WTC11 (cell line): ENCODE measurements at regions not wholly inside any gene's neighbourhood (a gene's known extent, or its start where the extent isn't known, plus 50 kb on each side); places are given as distances from the start of the nearest gene placed in this dataset.
A peak's percentile ranks its signal among the peaks of the same experiment; 100 is the strongest.

Experiments used
- ATAC-seq: fragments of 200-7000 bp; cut with Tn5 transposase; 2 replicates; pipeline ENCODE4 v1.10.0; 2021; ENCODE audit warnings: mild to moderate bottlenecking, moderate library complexity
- CTCF ChIA-PET: fragments of 300-600 bp; sonication (Branson Sonifier 250); formaldehyde crosslinking; loops from one replicate; lab custom pipeline; 2021; ENCODE audit warnings: antibody characterized with exemption; lab: Charles Lee
- POLR2A ChIA-PET: fragments of 350-600 bp; sonication (Branson Sonifier 250); formaldehyde crosslinking; loops from one replicate; lab custom pipeline; 2021; ENCODE audit warnings: antibody characterized with exemption; lab: Charles Lee
- DNase-seq: peaks from one replicate; pipeline ENCODE4 v3.0.0; 2021; ENCODE audit warnings: low spot score
- H3K27ac Mint-ChIP-seq: 2 replicates; pipeline ENCODE4 v1.8.0; 2021; ENCODE audit warnings: mixed read lengths
- H3K27me3 Mint-ChIP-seq: 2 replicates; pipeline ENCODE4 v1.8.0; 2021; ENCODE audit warnings: low read depth, mild to moderate bottlenecking, moderate library complexity, mixed read lengths
- H3K36me3 Mint-ChIP-seq: 2 replicates; pipeline ENCODE4 v1.8.0; 2021; ENCODE audit warnings: mixed read lengths
- H3K4me1 Mint-ChIP-seq: 2 replicates; pipeline ENCODE4 v1.8.0; 2022; ENCODE audit warnings: mixed read lengths
- H3K4me3 Mint-ChIP-seq: 2 replicates; pipeline ENCODE4 v1.8.0; 2021; ENCODE audit warnings: mild to moderate bottlenecking, moderate library complexity, mixed read lengths
- H3K9me3 Mint-ChIP-seq: 2 replicates; pipeline ENCODE4 v1.8.0; 2021; ENCODE audit warnings: mixed read lengths
- ATF1 ChIP-seq: sonication (generic); formaldehyde crosslinking; IDR thresholded peaks from 2 replicates; pipeline ENCODE4 v1.8.1; 2023; ENCODE audit warnings: mild to moderate bottlenecking, moderate library complexity, missing genetic modification reagents
- ELF4 ChIP-seq: sonication (generic); formaldehyde crosslinking; IDR thresholded peaks from 2 replicates; pipeline ENCODE4 v1.8.1; 2022; ENCODE audit warnings: low read depth, mild to moderate bottlenecking, moderate library complexity, missing genetic modification reagents
- ERG ChIP-seq: fragments of 250-450 bp; sonication (Bioruptor Pico); IDR thresholded peaks from 2 replicates; pipeline ENCODE4 v1.8.0; 2021; ENCODE audit warnings: mild to moderate bottlenecking
- ESRRA ChIP-seq: sonication (generic); formaldehyde crosslinking; IDR thresholded peaks from 2 replicates; pipeline ENCODE4 v1.8.1; 2022; ENCODE audit warnings: mild to moderate bottlenecking, missing genetic modification reagents, borderline replicate concordance
- GABPB1 ChIP-seq: sonication (generic); formaldehyde crosslinking; IDR thresholded peaks from 2 replicates; pipeline ENCODE4 v1.8.1; 2023; ENCODE audit warnings: mild to moderate bottlenecking, missing genetic modification reagents
- IRF1 ChIP-seq: sonication (generic); formaldehyde crosslinking; IDR thresholded peaks from 2 replicates; pipeline ENCODE4 v1.8.0; 2023; ENCODE audit warnings: missing genetic modification reagents
- MXD4 ChIP-seq: fragments of 250-450 bp; sonication (Bioruptor Pico); IDR thresholded peaks from 2 replicates; pipeline ENCODE4 v1.8.0; 2021; ENCODE audit warnings: mild to moderate bottlenecking, moderate library complexity, borderline replicate concordance
- OVOL2 ChIP-seq: fragments of 250-450 bp; sonication (Bioruptor Pico); IDR thresholded peaks from 2 replicates; pipeline ENCODE4 v1.9.0; 2021; ENCODE audit warnings: mild to moderate bottlenecking, borderline replicate concordance
- SMAD4 ChIP-seq: sonication (generic); formaldehyde crosslinking; IDR thresholded peaks from 2 replicates; pipeline ENCODE4 v1.8.0; 2022; ENCODE audit warnings: mild to moderate bottlenecking, missing genetic modification reagents
- SP1 ChIP-seq: sonication (generic); formaldehyde crosslinking; conservative IDR thresholded peaks from 2 replicates; pipeline ENCODE4 v1.8.1; 2022; ENCODE audit warnings: missing genetic modification reagents
- TCF7 ChIP-seq: sonication (generic); formaldehyde crosslinking; IDR thresholded peaks from 2 replicates; pipeline ENCODE4 v1.8.0; 2022; ENCODE audit warnings: mild to moderate bottlenecking, low read depth, missing genetic modification reagents, moderate library complexity
- ZNF138 ChIP-seq: sonication (generic); formaldehyde crosslinking; conservative IDR thresholded peaks from 2 replicates; pipeline ENCODE4 v1.8.1; 2022; ENCODE audit warnings: mild to moderate bottlenecking, moderate library complexity, missing genetic modification reagents
- ZNF416 ChIP-seq: fragments of 250-450 bp; sonication (Bioruptor Pico); IDR thresholded peaks from 2 replicates; pipeline ENCODE4 v1.9.0; 2021; ENCODE audit warnings: mild to moderate bottlenecking, inconsistent platforms
- TF ChIP-seq, protein P1 (sequence below): fragments of 250-450 bp; sonication (Bioruptor Pico); IDR thresholded peaks from 2 replicates; pipeline ENCODE4 v1.9.0; 2021; ENCODE audit warnings: mild to moderate bottlenecking
- TF ChIP-seq, protein P2 (sequence below): sonication (generic); formaldehyde crosslinking; conservative IDR thresholded peaks from 2 replicates; pipeline ENCODE4 v1.8.1; 2023; ENCODE audit warnings: mild to moderate bottlenecking, low read depth, missing genetic modification reagents, moderate library complexity
- TF ChIP-seq, protein P3 (sequence below): sonication (generic); formaldehyde crosslinking; IDR thresholded peaks from 2 replicates; pipeline ENCODE4 v1.8.1; 2022; ENCODE audit warnings: missing genetic modification reagents, borderline replicate concordance
- TF ChIP-seq, protein P4 (sequence below): sonication (generic); formaldehyde crosslinking; IDR thresholded peaks from 2 replicates; pipeline ENCODE4 v1.8.0; 2023; ENCODE audit warnings: mild to moderate bottlenecking, missing genetic modification reagents

DNA sequence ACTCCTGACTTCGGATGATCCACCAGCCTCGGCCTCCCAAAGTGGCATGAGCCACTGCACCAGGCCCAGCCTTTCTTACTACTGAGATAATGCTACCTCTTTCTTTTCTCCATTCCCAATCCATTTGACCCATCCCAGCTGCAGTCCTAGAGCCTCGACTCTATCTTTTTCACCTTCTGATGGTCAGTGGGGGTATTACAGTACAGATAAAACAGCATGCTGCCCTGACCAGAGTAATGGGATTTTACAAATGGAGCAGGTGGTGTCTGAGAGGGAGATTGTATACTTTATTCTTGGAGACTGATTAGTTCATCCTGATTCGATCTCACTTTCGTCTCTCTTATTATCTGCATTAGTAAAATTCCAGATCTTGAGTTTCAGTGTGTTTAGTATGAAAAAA is 238.6 kb upstream of the TNP1 start:
- no peak for TF ChIP-seq ZNF138 (CRISPR knock-in tag)
- TF ChIP-seq, protein P1, sequence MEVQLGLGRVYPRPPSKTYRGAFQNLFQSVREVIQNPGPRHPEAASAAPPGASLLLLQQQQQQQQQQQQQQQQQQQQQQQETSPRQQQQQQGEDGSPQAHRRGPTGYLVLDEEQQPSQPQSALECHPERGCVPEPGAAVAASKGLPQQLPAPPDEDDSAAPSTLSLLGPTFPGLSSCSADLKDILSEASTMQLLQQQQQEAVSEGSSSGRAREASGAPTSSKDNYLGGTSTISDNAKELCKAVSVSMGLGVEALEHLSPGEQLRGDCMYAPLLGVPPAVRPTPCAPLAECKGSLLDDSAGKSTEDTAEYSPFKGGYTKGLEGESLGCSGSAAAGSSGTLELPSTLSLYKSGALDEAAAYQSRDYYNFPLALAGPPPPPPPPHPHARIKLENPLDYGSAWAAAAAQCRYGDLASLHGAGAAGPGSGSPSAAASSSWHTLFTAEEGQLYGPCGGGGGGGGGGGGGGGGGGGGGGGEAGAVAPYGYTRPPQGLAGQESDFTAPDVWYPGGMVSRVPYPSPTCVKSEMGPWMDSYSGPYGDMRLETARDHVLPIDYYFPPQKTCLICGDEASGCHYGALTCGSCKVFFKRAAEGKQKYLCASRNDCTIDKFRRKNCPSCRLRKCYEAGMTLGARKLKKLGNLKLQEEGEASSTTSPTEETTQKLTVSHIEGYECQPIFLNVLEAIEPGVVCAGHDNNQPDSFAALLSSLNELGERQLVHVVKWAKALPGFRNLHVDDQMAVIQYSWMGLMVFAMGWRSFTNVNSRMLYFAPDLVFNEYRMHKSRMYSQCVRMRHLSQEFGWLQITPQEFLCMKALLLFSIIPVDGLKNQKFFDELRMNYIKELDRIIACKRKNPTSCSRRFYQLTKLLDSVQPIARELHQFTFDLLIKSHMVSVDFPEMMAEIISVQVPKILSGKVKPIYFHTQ (CRISPR knock-in tag): no peak
- TF ChIP-seq ZNF416: no peak
- TF ChIP-seq SMAD4 (CRISPR knock-in tag): no peak
- no peak for TF ChIP-seq OVOL2 (CRISPR knock-in tag)
- no peak for TF ChIP-seq SP1
- TF ChIP-seq ESRRA: no peak
- TF ChIP-seq, protein P2, sequence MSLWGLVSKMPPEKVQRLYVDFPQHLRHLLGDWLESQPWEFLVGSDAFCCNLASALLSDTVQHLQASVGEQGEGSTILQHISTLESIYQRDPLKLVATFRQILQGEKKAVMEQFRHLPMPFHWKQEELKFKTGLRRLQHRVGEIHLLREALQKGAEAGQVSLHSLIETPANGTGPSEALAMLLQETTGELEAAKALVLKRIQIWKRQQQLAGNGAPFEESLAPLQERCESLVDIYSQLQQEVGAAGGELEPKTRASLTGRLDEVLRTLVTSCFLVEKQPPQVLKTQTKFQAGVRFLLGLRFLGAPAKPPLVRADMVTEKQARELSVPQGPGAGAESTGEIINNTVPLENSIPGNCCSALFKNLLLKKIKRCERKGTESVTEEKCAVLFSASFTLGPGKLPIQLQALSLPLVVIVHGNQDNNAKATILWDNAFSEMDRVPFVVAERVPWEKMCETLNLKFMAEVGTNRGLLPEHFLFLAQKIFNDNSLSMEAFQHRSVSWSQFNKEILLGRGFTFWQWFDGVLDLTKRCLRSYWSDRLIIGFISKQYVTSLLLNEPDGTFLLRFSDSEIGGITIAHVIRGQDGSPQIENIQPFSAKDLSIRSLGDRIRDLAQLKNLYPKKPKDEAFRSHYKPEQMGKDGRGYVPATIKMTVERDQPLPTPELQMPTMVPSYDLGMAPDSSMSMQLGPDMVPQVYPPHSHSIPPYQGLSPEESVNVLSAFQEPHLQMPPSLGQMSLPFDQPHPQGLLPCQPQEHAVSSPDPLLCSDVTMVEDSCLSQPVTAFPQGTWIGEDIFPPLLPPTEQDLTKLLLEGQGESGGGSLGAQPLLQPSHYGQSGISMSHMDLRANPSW (CRISPR knock-in tag): no peak
- no peak for TF ChIP-seq MXD4 (CRISPR knock-in tag)
- no peak for TF ChIP-seq ELF4 (CRISPR knock-in tag)
- TF ChIP-seq, protein P3, sequence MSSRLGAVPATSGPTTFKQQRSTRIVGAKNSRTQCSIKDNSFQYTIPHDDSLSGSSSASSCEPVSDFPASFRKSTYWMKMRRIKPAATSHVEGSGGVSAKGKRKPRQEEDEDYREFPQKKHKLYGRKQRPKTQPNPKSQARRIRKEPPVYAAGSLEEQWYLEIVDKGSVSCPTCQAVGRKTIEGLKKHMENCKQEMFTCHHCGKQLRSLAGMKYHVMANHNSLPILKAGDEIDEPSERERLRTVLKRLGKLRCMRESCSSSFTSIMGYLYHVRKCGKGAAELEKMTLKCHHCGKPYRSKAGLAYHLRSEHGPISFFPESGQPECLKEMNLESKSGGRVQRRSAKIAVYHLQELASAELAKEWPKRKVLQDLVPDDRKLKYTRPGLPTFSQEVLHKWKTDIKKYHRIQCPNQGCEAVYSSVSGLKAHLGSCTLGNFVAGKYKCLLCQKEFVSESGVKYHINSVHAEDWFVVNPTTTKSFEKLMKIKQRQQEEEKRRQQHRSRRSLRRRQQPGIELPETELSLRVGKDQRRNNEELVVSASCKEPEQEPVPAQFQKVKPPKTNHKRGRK (CRISPR knock-in tag): no peak
- no peak for TF ChIP-seq IRF1 (CRISPR knock-in tag)
- TF ChIP-seq, protein P4, sequence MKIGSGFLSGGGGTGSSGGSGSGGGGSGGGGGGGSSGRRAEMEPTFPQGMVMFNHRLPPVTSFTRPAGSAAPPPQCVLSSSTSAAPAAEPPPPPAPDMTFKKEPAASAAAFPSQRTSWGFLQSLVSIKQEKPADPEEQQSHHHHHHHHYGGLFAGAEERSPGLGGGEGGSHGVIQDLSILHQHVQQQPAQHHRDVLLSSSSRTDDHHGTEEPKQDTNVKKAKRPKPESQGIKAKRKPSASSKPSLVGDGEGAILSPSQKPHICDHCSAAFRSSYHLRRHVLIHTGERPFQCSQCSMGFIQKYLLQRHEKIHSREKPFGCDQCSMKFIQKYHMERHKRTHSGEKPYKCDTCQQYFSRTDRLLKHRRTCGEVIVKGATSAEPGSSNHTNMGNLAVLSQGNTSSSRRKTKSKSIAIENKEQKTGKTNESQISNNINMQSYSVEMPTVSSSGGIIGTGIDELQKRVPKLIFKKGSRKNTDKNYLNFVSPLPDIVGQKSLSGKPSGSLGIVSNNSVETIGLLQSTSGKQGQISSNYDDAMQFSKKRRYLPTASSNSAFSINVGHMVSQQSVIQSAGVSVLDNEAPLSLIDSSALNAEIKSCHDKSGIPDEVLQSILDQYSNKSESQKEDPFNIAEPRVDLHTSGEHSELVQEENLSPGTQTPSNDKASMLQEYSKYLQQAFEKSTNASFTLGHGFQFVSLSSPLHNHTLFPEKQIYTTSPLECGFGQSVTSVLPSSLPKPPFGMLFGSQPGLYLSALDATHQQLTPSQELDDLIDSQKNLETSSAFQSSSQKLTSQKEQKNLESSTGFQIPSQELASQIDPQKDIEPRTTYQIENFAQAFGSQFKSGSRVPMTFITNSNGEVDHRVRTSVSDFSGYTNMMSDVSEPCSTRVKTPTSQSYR (CRISPR knock-in tag): no peak
- TF ChIP-seq TCF7 (CRISPR knock-in tag): no peak
- no peak for TF ChIP-seq GABPB1 (CRISPR knock-in tag)
- no peak for TF ChIP-seq ERG (CRISPR knock-in tag)
- TF ChIP-seq ATF1 (CRISPR knock-in tag): no peak
- Mint-ChIP-seq H3K36me3 (no peaks in the 10 kb centered on the region; the same call in 1 of the 2 replicates), H3K4me1 (peaks cover 7% of the 10 kb centered on the region), H3K9me3 (peaks cover 9% of the 10 kb centered on the region), H3K27ac (no peak overlapping the region), H3K4me3 (no peak overlapping the region), H3K27me3 (peaks cover 8% of the 10 kb centered on the region; the same call in 1 of the 2 replicates)
- ATAC-seq (peak; percentile 58), DNase-seq (no peak)
- ChIA-PET POLR2A (no interaction called here), CTCF (no interaction called here)
